ENCODE measurements at regions not wholly inside any gene's neighbourhood (a gene's known extent, or its start where the extent isn't known, plus 50 kb on each side); places are given as distances from the start of the nearest gene placed in this dataset.

DNA sequence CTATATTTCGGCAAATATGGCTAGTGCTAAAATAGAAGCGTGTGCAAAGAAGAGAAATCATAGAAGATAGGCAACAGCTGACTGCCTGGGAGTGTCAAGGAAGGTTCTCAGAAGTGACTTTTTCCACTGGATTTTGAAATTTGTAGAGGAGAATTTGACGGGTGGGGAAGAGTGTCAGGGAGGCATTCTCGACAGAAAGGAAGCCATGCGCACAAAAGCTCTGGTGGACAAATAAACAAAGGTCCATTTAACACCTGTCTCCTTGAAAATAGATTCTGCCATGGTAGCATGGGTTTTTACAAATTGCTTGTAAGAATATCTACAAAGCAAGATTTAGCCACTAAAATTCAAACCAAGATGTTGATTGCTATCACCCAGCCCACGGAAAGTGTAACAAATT is 1081.5 kb downstream of the GALC start:
- no peak for TF ChIP-seq CTCF (conservative IDR thresholded peaks at IDR 0.05)
- no peak for TF ChIP-seq ZFX (IDR thresholded peaks at IDR 0.05)

All from C4-2B (cell line).